PC-9 (cell line): ENCODE measurements at regions not wholly inside any gene's neighbourhood (a gene's known extent, or its start where the extent isn't known, plus 50 kb on each side); places are given as distances from the start of the nearest gene placed in this dataset.

Experiments
- EZH2 ChIP-seq: fragments of 200-600 bp; sonication (generic); IDR thresholded peaks from 2 replicates; pipeline ENCODE4 v1.8.0; 2017; ENCODE audit warnings: antibody characterized with exemption, low read depth
- TF ChIP-seq, protein P1 (sequence below): fragments of 200-600 bp; sonication (generic); conservative IDR thresholded peaks from 2 replicates; pipeline ENCODE4 v1.6.1; 2017; ENCODE audit warnings: mixed run types, antibody characterized with exemption, mild to moderate bottlenecking, moderate library complexity

DNA sequence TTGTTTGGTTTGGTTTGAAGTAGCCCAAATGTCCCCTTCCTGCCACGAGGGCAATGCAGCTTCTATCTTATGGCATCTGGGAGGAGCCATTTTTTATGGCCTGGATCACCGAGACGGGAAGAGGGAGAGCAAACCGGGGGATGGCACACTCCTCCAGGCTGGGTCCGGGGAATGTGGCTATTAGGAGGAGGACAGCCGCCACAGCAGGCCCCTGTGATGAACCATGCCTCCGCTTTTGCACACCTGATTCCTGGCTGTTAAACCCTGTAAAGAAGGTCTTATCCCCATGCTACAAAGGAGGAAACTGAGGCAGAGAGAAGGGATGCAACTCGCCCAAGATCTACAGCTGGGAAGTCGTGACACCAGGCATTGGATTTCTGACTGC lies 157.6 kb downstream of the OR4M2 start:
- TF ChIP-seq, protein P1, sequence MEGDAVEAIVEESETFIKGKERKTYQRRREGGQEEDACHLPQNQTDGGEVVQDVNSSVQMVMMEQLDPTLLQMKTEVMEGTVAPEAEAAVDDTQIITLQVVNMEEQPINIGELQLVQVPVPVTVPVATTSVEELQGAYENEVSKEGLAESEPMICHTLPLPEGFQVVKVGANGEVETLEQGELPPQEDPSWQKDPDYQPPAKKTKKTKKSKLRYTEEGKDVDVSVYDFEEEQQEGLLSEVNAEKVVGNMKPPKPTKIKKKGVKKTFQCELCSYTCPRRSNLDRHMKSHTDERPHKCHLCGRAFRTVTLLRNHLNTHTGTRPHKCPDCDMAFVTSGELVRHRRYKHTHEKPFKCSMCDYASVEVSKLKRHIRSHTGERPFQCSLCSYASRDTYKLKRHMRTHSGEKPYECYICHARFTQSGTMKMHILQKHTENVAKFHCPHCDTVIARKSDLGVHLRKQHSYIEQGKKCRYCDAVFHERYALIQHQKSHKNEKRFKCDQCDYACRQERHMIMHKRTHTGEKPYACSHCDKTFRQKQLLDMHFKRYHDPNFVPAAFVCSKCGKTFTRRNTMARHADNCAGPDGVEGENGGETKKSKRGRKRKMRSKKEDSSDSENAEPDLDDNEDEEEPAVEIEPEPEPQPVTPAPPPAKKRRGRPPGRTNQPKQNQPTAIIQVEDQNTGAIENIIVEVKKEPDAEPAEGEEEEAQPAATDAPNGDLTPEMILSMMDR = no peak
- no peak for TF ChIP-seq EZH2
